KMS-11 (cell line): ENCODE measurements at regions not wholly inside any gene's neighbourhood (a gene's known extent, or its start where the extent isn't known, plus 50 kb on each side); places are given as distances from the start of the nearest gene placed in this dataset.

Source experiments
- H2AFZ ChIP-seq: fragments of 200-600 bp; sonication (generic); 2 replicates; pipeline ENCODE4 v1.6.1; 2016; ENCODE audit warnings: antibody characterized with exemption, mixed run types, low read depth
- H3K27ac ChIP-seq: fragments of 200-600 bp; sonication (generic); 2 replicates; pipeline ENCODE4 v1.6.1; 2016; ENCODE audit warnings: mild to moderate bottlenecking, mixed run types
- H3K27me3 ChIP-seq: fragments of 200-600 bp; sonication (generic); 2 replicates; pipeline ENCODE4 v1.6.1; 2017; ENCODE audit warnings: mild to moderate bottlenecking, low read depth, mixed run types, moderate library complexity; ENCODE audit not compliant: insufficient read depth
- H3K36me3 ChIP-seq: fragments of 200-600 bp; sonication (generic); 2 replicates; pipeline ENCODE4 v1.6.1; 2017; ENCODE audit warnings: mild to moderate bottlenecking, mixed run types; ENCODE audit not compliant: insufficient read depth
- H3K4me1 ChIP-seq: fragments of 200-600 bp; sonication (generic); 2 replicates; pipeline ENCODE4 v1.6.1; 2016; ENCODE audit warnings: mild to moderate bottlenecking, low read depth, mixed run types; ENCODE audit not compliant: poor library complexity, severe bottlenecking
- H3K4me2 ChIP-seq: fragments of 200-600 bp; sonication (generic); 2 replicates; pipeline ENCODE4 v1.7.0; 2016; ENCODE audit warnings: mild to moderate bottlenecking, mixed run types
- H3K4me3 ChIP-seq: fragments of 200-600 bp; sonication (generic); IDR thresholded peaks from 2 replicates; pipeline ENCODE4 v1.6.1; 2017; ENCODE audit warnings: low read depth, low read length, mixed read lengths; ENCODE audit not compliant: insufficient read depth
- H3K79me2 ChIP-seq: fragments of 200-600 bp; sonication (generic); 2 replicates; pipeline ENCODE4 v1.6.1; 2016; ENCODE audit warnings: low read depth, mixed run types; ENCODE audit not compliant: insufficient read depth
- H3K9ac ChIP-seq: fragments of 200-600 bp; sonication (generic); 2 replicates; pipeline ENCODE4 v1.6.1; 2016; ENCODE audit warnings: mild to moderate bottlenecking, mixed run types
- H4K20me1 ChIP-seq: fragments of 200-600 bp; sonication (generic); 2 replicates; pipeline ENCODE4 v1.6.1; 2016; ENCODE audit warnings: mild to moderate bottlenecking, mixed run types; ENCODE audit not compliant: insufficient read depth
- TF ChIP-seq, protein P1 (sequence below): fragments of 200-600 bp; sonication (generic); conservative IDR thresholded peaks from 2 replicates; pipeline ENCODE4 v1.6.1; 2017; ENCODE audit warnings: low read depth, mild to moderate bottlenecking, antibody characterized with exemption, low read length, moderate library complexity, mixed read lengths

GRCh38 chr4:79620617-79621016 lies 212.6 kb upstream of the GK2 start:
- Histone ChIP-seq H4K20me1 (no peaks in the 10 kb centered on the region), H3K27me3 (no peaks in the 10 kb centered on the region), H3K4me2 (no peak overlapping the region), H3K36me3 (no peaks in the 10 kb centered on the region), H2AFZ (no peak overlapping the region), H3K9ac (no peak overlapping the region), H3K27ac (no peak overlapping the region), H3K4me1 (no peaks in the 10 kb centered on the region), H3K79me2 (no peaks in the 10 kb centered on the region), H3K4me3 (no peak overlapping the region)
- TF ChIP-seq, protein P1, sequence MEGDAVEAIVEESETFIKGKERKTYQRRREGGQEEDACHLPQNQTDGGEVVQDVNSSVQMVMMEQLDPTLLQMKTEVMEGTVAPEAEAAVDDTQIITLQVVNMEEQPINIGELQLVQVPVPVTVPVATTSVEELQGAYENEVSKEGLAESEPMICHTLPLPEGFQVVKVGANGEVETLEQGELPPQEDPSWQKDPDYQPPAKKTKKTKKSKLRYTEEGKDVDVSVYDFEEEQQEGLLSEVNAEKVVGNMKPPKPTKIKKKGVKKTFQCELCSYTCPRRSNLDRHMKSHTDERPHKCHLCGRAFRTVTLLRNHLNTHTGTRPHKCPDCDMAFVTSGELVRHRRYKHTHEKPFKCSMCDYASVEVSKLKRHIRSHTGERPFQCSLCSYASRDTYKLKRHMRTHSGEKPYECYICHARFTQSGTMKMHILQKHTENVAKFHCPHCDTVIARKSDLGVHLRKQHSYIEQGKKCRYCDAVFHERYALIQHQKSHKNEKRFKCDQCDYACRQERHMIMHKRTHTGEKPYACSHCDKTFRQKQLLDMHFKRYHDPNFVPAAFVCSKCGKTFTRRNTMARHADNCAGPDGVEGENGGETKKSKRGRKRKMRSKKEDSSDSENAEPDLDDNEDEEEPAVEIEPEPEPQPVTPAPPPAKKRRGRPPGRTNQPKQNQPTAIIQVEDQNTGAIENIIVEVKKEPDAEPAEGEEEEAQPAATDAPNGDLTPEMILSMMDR = no peak

DNA sequence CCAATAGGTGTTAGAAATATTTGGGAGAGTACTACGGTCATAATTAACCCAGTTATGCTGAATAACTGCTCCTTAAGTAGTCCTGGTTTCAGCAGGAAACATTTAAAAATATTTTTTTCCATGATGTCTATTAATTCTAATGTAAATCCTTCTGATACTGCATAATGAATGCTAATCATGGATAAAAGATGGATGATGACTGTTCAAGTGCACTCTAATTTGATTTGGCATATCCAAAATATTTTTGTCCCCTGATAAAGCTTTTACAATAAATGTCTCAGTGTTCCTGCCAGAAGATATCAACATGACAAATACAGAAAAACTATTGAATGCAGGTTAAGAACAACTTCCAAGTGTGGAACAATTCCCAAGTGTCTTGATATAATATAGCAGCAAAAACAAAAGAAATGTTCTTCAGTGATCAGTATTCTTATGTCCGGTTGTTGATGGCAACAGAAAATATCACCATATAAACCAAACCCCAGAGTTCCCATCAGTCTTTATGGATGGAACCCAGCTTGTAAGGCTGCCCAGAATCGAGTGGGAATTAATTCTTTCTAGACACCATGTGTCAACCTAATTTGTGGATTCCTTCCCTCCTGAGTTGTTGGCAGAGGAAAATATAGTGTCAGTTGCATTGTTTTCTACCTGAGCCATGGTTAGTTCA lies 205.4 kb upstream of the GK2 start:
- H3K36me3 ChIP-seq = no peaks in the 10 kb centered on the region
- TF ChIP-seq, protein P1 = no peak
- H3K79me2 ChIP-seq = no peaks in the 10 kb centered on the region
- no peaks in the 10 kb centered on the region for H4K20me1 ChIP-seq
- H3K4me1 ChIP-seq = no peaks in the 10 kb centered on the region
- H3K9ac ChIP-seq = no peak overlapping the region
- H3K4me2 ChIP-seq = no peak overlapping the region
- no peaks in the 10 kb centered on the region for H3K27me3 ChIP-seq
- H3K27ac ChIP-seq = no peak overlapping the region
- no peak overlapping the region for H2AFZ ChIP-seq
- no peak overlapping the region for H3K4me3 ChIP-seq

- Histone ChIP-seq H3K27me3 (no peaks in the 10 kb centered on the region), H3K4me1 (no peaks in the 10 kb centered on the region), H3K4me2 (no peak overlapping the region), H4K20me1 (no peaks in the 10 kb centered on the region), H2AFZ (no peak overlapping the region), H3K36me3 (no peaks in the 10 kb centered on the region), H3K9ac (no peak overlapping the region), H3K27ac (no peak overlapping the region), H3K79me2 (no peaks in the 10 kb centered on the region), H3K4me3 (no peak overlapping the region)
- TF ChIP-seq, protein P1 = no peak
Observed at GRCh38 chr4:79611026-79611425, 203.0 kb upstream of the GK2 start.

DNA sequence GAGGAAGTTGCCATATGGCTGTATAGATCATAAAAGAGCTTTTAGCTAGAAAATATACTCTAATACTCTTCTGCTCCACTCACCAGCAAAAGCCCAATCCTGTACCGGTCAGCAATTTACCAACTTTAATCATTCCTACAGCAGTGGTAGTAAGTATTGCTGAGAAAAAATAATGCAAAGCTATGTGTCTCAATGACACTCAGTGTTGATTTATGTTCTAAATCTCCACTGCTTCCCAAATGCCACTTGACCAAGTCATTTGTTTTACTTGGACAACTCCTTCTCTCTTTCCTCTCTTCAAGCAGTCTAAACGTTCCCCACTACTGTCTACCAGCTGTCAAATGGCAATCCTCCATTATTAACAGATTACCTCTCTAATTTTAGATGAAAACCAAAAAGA lies 201.8 kb upstream of the GK2 start:
- Histone ChIP-seq H2AFZ (no peak overlapping the region), H3K4me1 (no peaks in the 10 kb centered on the region), H3K27me3 (no peaks in the 10 kb centered on the region), H3K79me2 (no peaks in the 10 kb centered on the region), H3K9ac (no peak overlapping the region), H3K4me3 (no peak overlapping the region), H3K27ac (no peak overlapping the region), H3K4me2 (no peak overlapping the region), H3K36me3 (no peaks in the 10 kb centered on the region), H4K20me1 (no peaks in the 10 kb centered on the region)
- TF ChIP-seq, protein P1 = no peak
